ENCODE measurements at regions not wholly inside any gene's neighbourhood (a gene's known extent, or its start where the extent isn't known, plus 50 kb on each side); places are given as distances from the start of the nearest gene placed in this dataset.

- H3K9ac ChIP-seq (ENCODE audit: insufficient read length, low read depth): no peak overlapping the region
- no peaks in the 10 kb centered on the region for H3K4me1 ChIP-seq (ENCODE audit: insufficient read depth, insufficient read length)
- H3K27me3 ChIP-seq (ENCODE audit: insufficient read depth, insufficient read length): no peaks in the 10 kb centered on the region
- TF ChIP-seq ZNF274 (IDR thresholded peaks at IDR 0.05; ENCODE audit: low read depth, low read length): no peak
- no peak for TF ChIP-seq SUZ12 (IDR thresholded peaks at IDR 0.05; ENCODE audit: extremely low read depth, insufficient read depth, insufficient read length)
- no peak for TF ChIP-seq YY1 (IDR thresholded peaks at IDR 0.05; ENCODE audit: insufficient read depth, insufficient read length)
- no peak overlapping the region for H3K4me3 ChIP-seq (ENCODE audit: insufficient read length, low read depth)
- DNase-seq (ENCODE audit: low read depth, low spot score): no peak
- H3K9me3 ChIP-seq (ENCODE audit: insufficient read depth, low read length): no peaks in the 10 kb centered on the region
- H3K36me3 ChIP-seq (ENCODE audit: insufficient read depth, insufficient read length, low read length): no peaks in the 10 kb centered on the region
Observed at GRCh38 chr1:59165353-59165752, 131.5 kb upstream of the FGGY start.

DNA sequence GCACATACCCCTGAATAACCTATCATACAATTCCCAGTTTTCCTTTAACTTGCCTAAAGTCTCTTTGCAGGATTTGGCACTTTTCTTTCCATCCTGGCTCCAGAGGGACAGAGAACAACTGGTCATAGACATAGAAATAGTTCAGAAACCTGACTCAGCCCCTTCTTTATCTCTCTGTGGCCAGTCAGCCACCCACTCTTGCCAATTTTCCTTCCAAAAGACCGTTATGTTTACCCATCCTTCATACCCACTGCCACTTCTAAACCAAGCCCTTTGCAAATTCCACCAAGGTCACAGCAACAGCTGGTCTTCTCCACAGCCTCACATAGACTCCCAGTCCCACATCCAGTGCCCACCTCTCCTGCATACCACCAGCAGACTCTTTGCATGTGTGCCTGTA lies 127.2 kb upstream of the FGGY start:
- H3K4me1 ChIP-seq (ENCODE audit: insufficient read depth, insufficient read length): no peaks in the 10 kb centered on the region
- H3K9me3 ChIP-seq (ENCODE audit: insufficient read depth, low read length): no peaks in the 10 kb centered on the region
- H3K27me3 ChIP-seq (ENCODE audit: insufficient read depth, insufficient read length): no peaks in the 10 kb centered on the region
- no peak for TF ChIP-seq SUZ12 (IDR thresholded peaks at IDR 0.05; ENCODE audit: extremely low read depth, insufficient read depth, insufficient read length)
- TF ChIP-seq ZNF274 (IDR thresholded peaks at IDR 0.05; ENCODE audit: low read depth, low read length): no peak
- no peak for TF ChIP-seq YY1 (IDR thresholded peaks at IDR 0.05; ENCODE audit: insufficient read depth, insufficient read length)
- no peaks in the 10 kb centered on the region for H3K36me3 ChIP-seq (ENCODE audit: insufficient read depth, insufficient read length, low read length)
- H3K9ac ChIP-seq (ENCODE audit: insufficient read length, low read depth): no peak overlapping the region
- H3K4me3 ChIP-seq (ENCODE audit: insufficient read length, low read depth): no peak overlapping the region
- DNase-seq (ENCODE audit: low read depth, low spot score): no peak

- no peak overlapping the region for H3K4me3 ChIP-seq (ENCODE audit: insufficient read length, low read depth)
- TF ChIP-seq YY1 (IDR thresholded peaks at IDR 0.05; ENCODE audit: insufficient read depth, insufficient read length) (no peak), ZNF274 (IDR thresholded peaks at IDR 0.05; ENCODE audit: low read depth, low read length) (no peak), SUZ12 (IDR thresholded peaks at IDR 0.05; ENCODE audit: extremely low read depth, insufficient read depth, insufficient read length) (no peak)
- DNase-seq (ENCODE audit: low read depth, low spot score): no peak
- H3K36me3 ChIP-seq (ENCODE audit: insufficient read depth, insufficient read length, low read length): no peaks in the 10 kb centered on the region
- H3K27me3 ChIP-seq (ENCODE audit: insufficient read depth, insufficient read length): no peaks in the 10 kb centered on the region
- no peaks in the 10 kb centered on the region for H3K9me3 ChIP-seq (ENCODE audit: insufficient read depth, low read length)
- no peaks in the 10 kb centered on the region for H3K4me1 ChIP-seq (ENCODE audit: insufficient read depth, insufficient read length)
- H3K9ac ChIP-seq (ENCODE audit: insufficient read length, low read depth): no peak overlapping the region
Observed at GRCh38 chr1:59170659-59171058, 126.2 kb upstream of the FGGY start.

DNA sequence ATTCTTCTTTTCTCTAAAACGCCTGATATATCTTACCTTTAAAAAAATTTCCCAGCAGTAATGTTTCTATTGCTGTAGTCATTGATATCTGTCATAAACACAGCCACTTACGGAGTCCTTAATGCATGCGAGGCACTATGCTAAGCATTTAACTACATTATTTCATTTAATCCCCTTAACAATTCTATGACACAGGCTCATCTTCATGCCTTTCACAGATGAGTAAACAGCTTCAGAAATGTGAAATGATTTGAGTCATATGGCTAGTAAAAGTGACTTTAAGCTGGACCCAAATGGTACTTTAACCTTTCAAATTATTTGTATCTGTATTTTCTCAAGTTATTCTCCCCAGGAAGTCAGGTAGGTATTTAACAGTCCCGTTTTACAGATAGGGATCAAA lies 125.1 kb upstream of the FGGY start:
- Histone ChIP-seq H3K27me3 (ENCODE audit: insufficient read depth, insufficient read length) (no peaks in the 10 kb centered on the region), H3K4me3 (ENCODE audit: insufficient read length, low read depth) (no peak overlapping the region), H3K9me3 (ENCODE audit: insufficient read depth, low read length) (no peaks in the 10 kb centered on the region), H3K9ac (ENCODE audit: insufficient read length, low read depth) (no peak overlapping the region), H3K4me1 (ENCODE audit: insufficient read depth, insufficient read length) (no peaks in the 10 kb centered on the region), H3K36me3 (ENCODE audit: insufficient read depth, insufficient read length, low read length) (no peaks in the 10 kb centered on the region)
- DNase-seq (ENCODE audit: low read depth, low spot score): no peak
- TF ChIP-seq YY1 (IDR thresholded peaks at IDR 0.05; ENCODE audit: insufficient read depth, insufficient read length) (no peak), SUZ12 (IDR thresholded peaks at IDR 0.05; ENCODE audit: extremely low read depth, insufficient read depth, insufficient read length) (no peak), ZNF274 (IDR thresholded peaks at IDR 0.05; ENCODE audit: low read depth, low read length) (no peak)

DNA sequence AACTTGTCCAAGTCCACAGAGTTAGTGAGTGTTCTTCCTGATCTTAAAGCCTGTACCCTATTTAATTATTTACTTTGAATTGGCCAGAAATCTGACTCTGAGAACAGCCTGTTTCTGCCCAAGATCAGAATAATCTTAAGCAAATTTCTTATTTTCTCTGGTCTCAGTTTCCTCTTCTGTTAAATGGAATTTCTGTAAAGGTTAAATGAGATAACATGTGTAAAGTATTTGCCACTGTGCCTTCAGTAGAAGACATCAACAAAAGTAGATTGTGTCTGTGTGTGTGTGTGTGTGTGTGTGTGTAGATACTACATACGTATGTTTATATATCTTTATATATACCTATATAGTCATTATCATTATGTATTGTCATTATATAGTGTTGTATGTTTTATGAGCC lies 124.2 kb upstream of the FGGY start:
- Histone ChIP-seq H3K4me1 (ENCODE audit: insufficient read depth, insufficient read length) (no peaks in the 10 kb centered on the region), H3K27me3 (ENCODE audit: insufficient read depth, insufficient read length) (no peaks in the 10 kb centered on the region), H3K9me3 (ENCODE audit: insufficient read depth, low read length) (peaks cover 8% of the 10 kb centered on the region; the same call in 1 of the 2 replicates), H3K9ac (ENCODE audit: insufficient read length, low read depth) (no peak overlapping the region), H3K36me3 (ENCODE audit: insufficient read depth, insufficient read length, low read length) (no peaks in the 10 kb centered on the region), H3K4me3 (ENCODE audit: insufficient read length, low read depth) (no peak overlapping the region)
- no peak for TF ChIP-seq ZNF274 (IDR thresholded peaks at IDR 0.05; ENCODE audit: low read depth, low read length)
- no peak for TF ChIP-seq SUZ12 (IDR thresholded peaks at IDR 0.05; ENCODE audit: extremely low read depth, insufficient read depth, insufficient read length)
- TF ChIP-seq YY1 (IDR thresholded peaks at IDR 0.05; ENCODE audit: insufficient read depth, insufficient read length): no peak
- no peak for DNase-seq (ENCODE audit: low read depth, low spot score)

DNA sequence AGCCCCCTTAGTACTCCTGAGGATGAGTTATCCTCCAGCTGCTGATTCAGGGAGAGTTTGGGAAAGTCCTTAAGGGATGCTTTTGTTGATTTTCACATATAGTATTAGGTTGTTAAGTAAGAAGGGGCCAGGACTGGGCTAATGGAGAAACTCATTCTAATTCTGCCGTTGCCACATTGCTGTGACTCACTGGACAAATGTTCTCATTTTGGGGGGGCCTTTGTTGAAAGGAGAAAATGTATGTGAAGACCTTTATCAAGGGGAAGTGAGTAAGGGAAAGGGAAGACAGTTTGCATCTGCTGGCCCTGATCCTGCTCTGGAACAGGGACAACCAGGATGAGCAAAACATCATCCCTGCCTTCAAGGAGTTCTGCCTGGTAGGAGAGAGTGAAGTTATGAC lies 123.2 kb upstream of the FGGY start:
- Histone ChIP-seq H3K4me1 (ENCODE audit: insufficient read depth, insufficient read length) (no peaks in the 10 kb centered on the region), H3K4me3 (ENCODE audit: insufficient read length, low read depth) (no peak overlapping the region), H3K27me3 (ENCODE audit: insufficient read depth, insufficient read length) (no peaks in the 10 kb centered on the region), H3K36me3 (ENCODE audit: insufficient read depth, insufficient read length, low read length) (no peaks in the 10 kb centered on the region), H3K9ac (ENCODE audit: insufficient read length, low read depth) (no peak overlapping the region), H3K9me3 (ENCODE audit: insufficient read depth, low read length) (peaks cover 9% of the 10 kb centered on the region; the same call in 1 of the 2 replicates)
- DNase-seq (ENCODE audit: low read depth, low spot score): no peak
- no peak for TF ChIP-seq ZNF274 (IDR thresholded peaks at IDR 0.05; ENCODE audit: low read depth, low read length)
- TF ChIP-seq YY1 (IDR thresholded peaks at IDR 0.05; ENCODE audit: insufficient read depth, insufficient read length): no peak
- TF ChIP-seq SUZ12 (IDR thresholded peaks at IDR 0.05; ENCODE audit: extremely low read depth, insufficient read depth, insufficient read length): no peak

- TF ChIP-seq YY1 (IDR thresholded peaks at IDR 0.05; ENCODE audit: insufficient read depth, insufficient read length): no peak
- TF ChIP-seq ZNF274 (IDR thresholded peaks at IDR 0.05; ENCODE audit: low read depth, low read length): no peak
- TF ChIP-seq SUZ12 (IDR thresholded peaks at IDR 0.05; ENCODE audit: extremely low read depth, insufficient read depth, insufficient read length): no peak
- Histone ChIP-seq H3K9me3 (ENCODE audit: insufficient read depth, low read length) (peaks cover 9% of the 10 kb centered on the region; the same call in 1 of the 2 replicates), H3K4me3 (ENCODE audit: insufficient read length, low read depth) (no peak overlapping the region), H3K36me3 (ENCODE audit: insufficient read depth, insufficient read length, low read length) (no peaks in the 10 kb centered on the region), H3K27me3 (ENCODE audit: insufficient read depth, insufficient read length) (no peaks in the 10 kb centered on the region), H3K9ac (ENCODE audit: insufficient read length, low read depth) (no peak overlapping the region), H3K4me1 (ENCODE audit: insufficient read depth, insufficient read length) (no peaks in the 10 kb centered on the region)
- no peak for DNase-seq (ENCODE audit: low read depth, low spot score)
Observed at GRCh38 chr1:59176471-59176870, 120.4 kb upstream of the FGGY start.
